HCT116 (cell line): ENCODE measurements at regions not wholly inside any gene's neighbourhood (a gene's known extent, or its start where the extent isn't known, plus 50 kb on each side); places are given as distances from the start of the nearest gene placed in this dataset.
"Not testable (repeated sequence)": the region's sequence is repeated elsewhere in the genome, so short reads cannot be mapped to it uniquely, and the experiment has no call there.

ENCODE experiments used
- ATAC-seq: fragments of 200-7000 bp; cut with Tn5 transposase; 2 replicates; pipeline ENCODE4 v1.9.1; 2020; ENCODE audit warnings: mild to moderate bottlenecking, moderate library complexity
- BruUV-seq: library from RNA; stranded (reverse); fragments of 400-500 nt; replicated peaks from 2 replicates; lab custom pipeline; 2021; lab: Mats Ljungman, UMichigan
- CTCF ChIA-PET: fragments of 300-600 bp; sonication (Branson Sonifier 250); formaldehyde crosslinking; loops from one replicate; lab custom pipeline; 2021; ENCODE audit warnings: antibody characterized with exemption; lab: Charles Lee
- POLR2A ChIA-PET: fragments of 300-600, 350-600 bp; sonication (Branson Sonifier 250); formaldehyde crosslinking; loops from one replicate; lab custom pipeline; 2021; ENCODE audit warnings: antibody characterized with exemption; lab: Charles Lee
- RAD21 ChIA-PET, 2 experiments: fragments of 300-600 bp; sonication (Branson Sonifier 250); formaldehyde crosslinking; loops; one replicate each; lab custom pipeline; 2023; ENCODE audit warnings: low total read pairs in 2 of 2; ENCODE audit not compliant: uncharacterized antibody in 2 of 2, unreplicated experiment in 2 of 2, low non-redundant PET in 1 of 2; lab: Charles Lee
- DNase-seq: peaks from one replicate; pipeline ENCODE4 v3.0.0-alpha.2; 2010; ENCODE audit warnings: low read depth, low spot score
- H2AFZ ChIP-seq: fragments of 200-600 bp; shearing (Covaris generic), sonication (generic); 2 replicates; pipeline ENCODE4 v1.6.1; 2017; ENCODE audit warnings: low read depth, mixed run types, mixed read lengths, antibody characterized with exemption, low read length; ENCODE audit not compliant: poor library complexity, severe bottlenecking
- H3K27ac ChIP-seq: 2 replicates; pipeline ENCODE4 v1.5.1; 2012; ENCODE audit warnings: low read depth, low read length
- H3K27me3 ChIP-seq: fragments of 200-600 bp; sonication (generic); 2 replicates; pipeline ENCODE4 v1.6.1; 2016; ENCODE audit warnings: mixed run types, low read length, mixed read lengths; ENCODE audit not compliant: insufficient read depth
- H3K36me3 ChIP-seq, 2 experiments: fragments of 200-500 bp in 1 of 2; fragments of 200-600 bp in 1 of 2; sonication (Bioruptor generic) in 1 of 2; sonication (generic) in 1 of 2; 2 replicates each; pipeline versions ENCODE4 v1.5.1 to v1.6.1; 2014 to 2016; ENCODE audit warnings: low read length in 2 of 2, inconsistent platforms in 1 of 2, mixed read lengths in 1 of 2, mixed run types in 1 of 2; ENCODE audit not compliant: insufficient read depth in 2 of 2, control insufficient read depth in 1 of 2
- H3K4me1 ChIP-seq, 2 experiments: fragments of 200-600 bp in 1 of 2; sonication (generic) in 1 of 2; 2 replicates each; pipeline versions ENCODE4 v1.5.1 to v1.6.1; 2012 to 2017; ENCODE audit warnings: low read length in 2 of 2, inconsistent platforms in 1 of 2, mild to moderate bottlenecking in 1 of 2, mixed read lengths in 1 of 2, mixed run types in 1 of 2, moderate library complexity in 1 of 2; ENCODE audit not compliant: insufficient read depth in 2 of 2, control insufficient read depth in 1 of 2
- H3K4me2 ChIP-seq: fragments of 200-600 bp; sonication (generic); 2 replicates; pipeline ENCODE4 v1.6.1; 2017; ENCODE audit warnings: mixed run types, low read length, mixed read lengths
- H3K4me3 ChIP-seq, 2 experiments: fragments of 200-600 bp in 1 of 2; sonication (generic) in 1 of 2; replicated peaks in 1 of 2; 2 replicates each; pipeline ENCODE4 v1.5.1; 2011 to 2016; ENCODE audit warnings: low read length in 2 of 2, control low read depth in 1 of 2, low read depth in 1 of 2, mild to moderate bottlenecking in 1 of 2, mixed read lengths in 1 of 2, mixed run types in 1 of 2
- H3K79me2 ChIP-seq: fragments of 200-600 bp; sonication (generic); 2 replicates; pipeline ENCODE4 v1.6.1; 2017; ENCODE audit warnings: mild to moderate bottlenecking, mixed run types, low read length, moderate library complexity, mixed read lengths; ENCODE audit not compliant: insufficient read depth
- H3K9ac ChIP-seq: fragments of 200-600 bp; sonication (generic); 2 replicates; pipeline ENCODE4 v1.6.1; 2016; ENCODE audit warnings: low read length, mixed read lengths
- H3K9me2 ChIP-seq: fragments of 200-600 bp; sonication (generic), shearing (Covaris generic); 2 replicates; pipeline ENCODE4 v1.6.1; 2017; ENCODE audit warnings: mixed run types, mild to moderate bottlenecking, moderate library complexity; ENCODE audit not compliant: insufficient read depth
- H3K9me3 ChIP-seq, 2 experiments: fragments of 200-500 bp in 1 of 2; fragments of 200-600 bp in 1 of 2; sonication (Bioruptor generic) in 1 of 2; sonication (generic) in 1 of 2; 2 replicates each; pipeline ENCODE4 v1.6.1; 2014 to 2017; ENCODE audit warnings: low read length in 2 of 2, mixed read lengths in 2 of 2, inconsistent platforms in 1 of 2, low read depth in 1 of 2, mild to moderate bottlenecking in 1 of 2, mixed run types in 1 of 2, moderate library complexity in 1 of 2; ENCODE audit not compliant: control insufficient read depth in 1 of 2, insufficient read depth in 1 of 2
- H4K20me1 ChIP-seq: fragments of 200-600 bp; sonication (generic), shearing (Covaris generic); 2 replicates; pipeline ENCODE4 v1.6.1; 2017; ENCODE audit warnings: mixed run types, mild to moderate bottlenecking, moderate library complexity; ENCODE audit not compliant: insufficient read depth
- CTCF ChIP-seq, 3 experiments: fragments of 200-600 bp in 1 of 3; sonication (generic) in 1 of 3; IDR thresholded peaks in 2 of 3; conservative IDR thresholded peaks in 1 of 3; 2 replicates each; pipeline ENCODE4 v1.5.1; 2012 to 2017; ENCODE audit warnings: low read depth in 2 of 3, low read length in 2 of 3, antibody characterized with exemption in 1 of 3, borderline replicate concordance in 1 of 3, control low read depth in 1 of 3, mild to moderate bottlenecking in 1 of 3, mixed read lengths in 1 of 3, mixed run types in 1 of 3, moderate library complexity in 1 of 3; ENCODE audit not compliant: insufficient read depth in 1 of 3
- EGR1 ChIP-seq: IDR thresholded peaks from 2 replicates; pipeline ENCODE4 v1.6.1; 2012; ENCODE audit warnings: low read depth
- FOSL1 ChIP-seq: IDR thresholded peaks from 2 replicates; pipeline ENCODE4 v1.6.1; 2012; ENCODE audit warnings: low read depth
- RAD21 ChIP-seq: IDR thresholded peaks from 2 replicates; pipeline ENCODE4 v1.6.1; 2012; ENCODE audit warnings: low read depth, mild to moderate bottlenecking
- REST ChIP-seq: IDR thresholded peaks from 2 replicates; pipeline ENCODE4 v1.6.1; 2012; ENCODE audit warnings: low read depth
- SIN3A ChIP-seq: IDR thresholded peaks from 2 replicates; pipeline ENCODE4 v1.6.1; 2012; ENCODE audit warnings: low read depth
- SP1 ChIP-seq: IDR thresholded peaks from 2 replicates; pipeline ENCODE4 v1.6.1; 2012; ENCODE audit warnings: low read depth
- ZBTB33 ChIP-seq: IDR thresholded peaks from 2 replicates; pipeline ENCODE4 v1.6.1; 2011; ENCODE audit warnings: mild to moderate bottlenecking, low read length, moderate library complexity; ENCODE audit not compliant: insufficient replicate concordance; ENCODE audit errors: extremely low read depth
- intact Hi-C: fragments of 100-400 bp; cut with micrococcal nuclease; formaldehyde crosslinking; loops from 2 replicates; pipeline ENCODE4 v1.10.0; 2022

- H2AFZ ChIP-seq, intact Hi-C loops, POLR2A ChIA-PET: not testable (repeated sequence)
These were observed 372.3 kb downstream of the CNTN6 start for GRCh38 chr3:1465091-1465490.

GRCh38 chr3:1468145-1468544 lies 375.3 kb downstream of the CNTN6 start:
- TF ChIP-seq FOSL1, result no peak
- TF ChIP-seq RAD21, result no peak
- TF ChIP-seq CTCF (IDR thresholded peaks at IDR 0.05 in 2 of 3, conservative IDR thresholded peaks at IDR 0.05 in 1 of 3; ENCODE audit: borderline replicate concordance in 1 of 3, insufficient read depth in 1 of 3, low read depth in 2 of 3, low read length in 2 of 3), result no peak
- TF ChIP-seq EGR1, result no peak
- no peak for TF ChIP-seq SIN3A
- TF ChIP-seq ZBTB33, result no peak
- TF ChIP-seq SP1, result no peak
- no peak for TF ChIP-seq REST
- ChIA-PET RAD21 (no interaction called here), POLR2A (no interaction called here), CTCF (no interaction called here)
- no peak overlapping the region for H3K4me3 ChIP-seq
- no TSS peak for BruUV-seq
- ATAC-seq (no peak), DNase-seq (no peak)
- H3K79me2 ChIP-seq, result no peaks in the 10 kb centered on the region
- no peaks in the 10 kb centered on the region for H3K27me3 ChIP-seq
- no peak overlapping the region for H2AFZ ChIP-seq
- intact Hi-C loops, result no loop called here
- H3K9ac ChIP-seq, result no peak overlapping the region
- no peaks in the 10 kb centered on the region for H4K20me1 ChIP-seq
- no peak overlapping the region for H3K27ac ChIP-seq
- no peaks in the 10 kb centered on the region for H3K4me1 ChIP-seq
- peaks cover 0 to 13% of the 10 kb centered on the region in 2 experiments; a peak in 2 of 4 replicates for H3K9me3 ChIP-seq
- no peak overlapping the region for H3K4me2 ChIP-seq
- H3K36me3 ChIP-seq, result no peaks in the 10 kb centered on the region
- H3K9me2 ChIP-seq, result no peaks in the 10 kb centered on the region

More at GRCh38 chr3:1465091-1465490, 372.3 kb downstream of the CNTN6 start:
- H4K20me1 ChIP-seq, DNase-seq, ATAC-seq, H3K9me2 ChIP-seq, H3K27ac ChIP-seq, H3K9ac ChIP-seq, RAD21 ChIA-PET, H3K27me3 ChIP-seq, H3K4me2 ChIP-seq, H3K4me3 ChIP-seq, BruUV-seq, H3K79me2 ChIP-seq, H3K36me3 ChIP-seq, H3K4me1 ChIP-seq, CTCF ChIA-PET: not testable (repeated sequence)
- peaks cover 0 to 13% of the 10 kb centered on the region in 2 experiments; a peak in 1 of 4 replicates for H3K9me3 ChIP-seq
